ENCODE measurements at regions not wholly inside any gene's neighbourhood (a gene's known extent, or its start where the extent isn't known, plus 50 kb on each side); places are given as distances from the start of the nearest gene placed in this dataset.

DNA sequence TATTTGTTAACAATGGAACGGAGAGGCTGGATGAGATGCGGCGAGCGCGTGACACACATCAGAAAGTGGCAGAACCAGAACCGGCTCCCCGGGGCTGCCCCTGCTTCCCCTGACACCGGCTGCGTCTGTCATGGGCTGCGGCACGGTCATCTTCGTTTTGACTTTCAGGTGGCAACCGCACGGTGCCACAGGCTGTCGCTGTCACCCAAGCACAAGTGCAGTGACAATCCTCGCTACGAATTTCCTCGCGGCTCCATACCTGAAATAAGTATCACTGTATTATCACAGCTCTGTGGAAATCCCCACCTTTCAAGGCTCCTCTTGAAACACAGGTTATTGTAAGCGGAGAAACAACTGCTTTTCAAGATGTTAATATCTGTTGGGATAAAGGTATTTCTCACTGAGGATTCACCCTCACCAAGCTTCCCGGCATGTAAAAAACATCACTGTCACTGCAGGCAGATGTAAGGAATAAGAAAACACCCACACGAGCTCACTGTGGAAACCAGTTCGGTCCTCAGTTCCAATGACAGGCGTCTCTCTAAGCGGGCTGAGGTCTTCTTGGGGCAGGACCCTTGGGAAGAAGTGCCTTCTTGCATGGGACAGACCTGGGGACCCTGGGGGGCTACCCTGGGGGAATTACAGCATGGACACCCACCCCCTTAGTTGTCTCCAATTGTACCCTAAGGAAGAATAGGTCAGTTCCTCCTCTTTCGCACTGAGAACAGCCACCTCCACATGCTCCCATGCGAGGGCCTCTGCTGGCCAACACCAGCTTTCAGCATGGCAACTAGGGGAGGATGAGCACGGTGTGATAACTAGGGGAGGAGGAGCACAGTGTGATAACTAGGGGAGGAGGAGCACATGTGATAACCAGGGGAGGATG is 86.3 kb downstream of the DACT2 start:
- H3K9me3 Mint-ChIP-seq (ENCODE audit: low read depth), result no peaks in the 10 kb centered on the region
- peaks cover 4% of the 10 kb centered on the region for H3K27me3 Mint-ChIP-seq
- H3K4me1 Mint-ChIP-seq (ENCODE audit: low read depth), result no peaks in the 10 kb centered on the region
- no peak overlapping the region for H3K4me3 Mint-ChIP-seq
- no peaks in the 10 kb centered on the region for H3K36me3 Mint-ChIP-seq
- no peak overlapping the region for H3K27ac Mint-ChIP-seq

DNA sequence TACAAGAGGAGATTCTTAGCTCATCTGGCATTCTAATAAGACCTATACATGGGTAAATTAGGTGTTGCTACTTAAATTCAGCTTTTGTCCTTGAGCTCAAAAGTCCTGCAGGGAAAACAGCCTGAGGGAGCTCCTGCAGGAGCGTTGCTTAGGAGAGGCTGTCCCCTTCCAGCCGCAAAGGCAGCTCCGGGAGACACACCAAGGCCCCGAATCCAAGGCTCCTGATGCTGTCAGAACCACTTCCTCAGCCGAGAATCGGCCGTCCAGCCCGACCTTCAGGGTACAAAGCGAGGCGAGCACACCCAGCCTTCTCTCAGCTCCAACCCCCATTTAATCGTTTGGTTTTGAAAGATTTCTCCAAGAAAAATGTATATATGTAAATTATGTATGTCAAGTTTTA is 87.0 kb downstream of the DACT2 start:
- no peaks in the 10 kb centered on the region for H3K9me3 Mint-ChIP-seq (ENCODE audit: low read depth)
- H3K27ac Mint-ChIP-seq, result no peak overlapping the region
- H3K4me1 Mint-ChIP-seq (ENCODE audit: low read depth), result no peaks in the 10 kb centered on the region
- H3K36me3 Mint-ChIP-seq, result no peaks in the 10 kb centered on the region
- peaks cover 5% of the 10 kb centered on the region for H3K27me3 Mint-ChIP-seq
- no peak overlapping the region for H3K4me3 Mint-ChIP-seq

DNA sequence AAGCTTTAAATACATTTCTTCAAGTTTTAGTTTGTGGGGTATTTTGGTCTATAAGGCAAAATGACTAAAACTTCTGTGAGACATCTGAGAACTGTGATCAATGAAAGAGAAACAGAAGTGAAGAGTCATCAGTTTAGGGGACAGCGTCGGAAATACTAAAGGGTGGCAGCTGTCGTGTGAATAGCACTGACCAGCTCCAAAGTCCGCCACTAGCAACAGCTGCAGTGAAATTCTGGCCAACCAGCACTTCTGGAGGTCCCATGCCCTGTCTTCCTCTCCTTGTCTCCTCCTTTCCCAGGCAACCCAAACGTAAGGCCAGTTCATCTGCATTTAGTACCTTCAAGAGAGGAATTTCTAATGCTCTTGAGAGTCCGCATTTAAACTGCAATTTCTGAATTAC is 87.5 kb downstream of the DACT2 start:
- no peak overlapping the region for H3K27ac Mint-ChIP-seq
- H3K4me1 Mint-ChIP-seq (ENCODE audit: low read depth), result no peaks in the 10 kb centered on the region
- no peaks in the 10 kb centered on the region for H3K9me3 Mint-ChIP-seq (ENCODE audit: low read depth)
- H3K4me3 Mint-ChIP-seq, result no peak overlapping the region
- H3K36me3 Mint-ChIP-seq, result no peaks in the 10 kb centered on the region
- H3K27me3 Mint-ChIP-seq, result peaks cover 5% of the 10 kb centered on the region

DNA sequence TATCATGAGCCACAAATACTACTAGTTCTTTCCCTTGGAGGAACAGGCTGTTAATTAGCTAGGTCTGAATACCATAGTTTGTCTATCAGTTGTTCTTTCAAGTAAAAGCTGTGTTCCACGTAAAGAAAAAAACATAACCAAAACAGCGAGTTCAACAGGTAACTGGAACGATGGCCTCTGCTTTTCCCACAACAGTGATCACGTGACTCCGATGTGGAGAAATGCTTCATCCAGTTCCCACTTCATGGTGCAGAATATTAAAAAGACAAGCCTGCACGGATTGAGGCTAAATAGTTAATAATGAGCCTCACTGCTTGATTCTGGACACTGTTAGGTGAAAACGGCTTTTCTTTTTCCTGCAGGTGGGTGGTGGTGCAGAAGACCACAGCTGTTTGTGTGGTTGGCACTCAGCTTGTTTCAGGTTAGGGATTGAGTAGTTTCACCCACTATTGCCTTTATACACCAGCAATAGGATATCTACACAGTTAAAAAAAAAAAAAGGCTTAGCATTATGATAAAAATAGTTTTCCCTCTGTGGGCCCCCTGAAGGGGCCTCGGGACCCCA is 88.1 kb downstream of the DACT2 start:
- no peaks in the 10 kb centered on the region for H3K4me1 Mint-ChIP-seq (ENCODE audit: low read depth)
- peaks cover 9% of the 10 kb centered on the region for H3K27me3 Mint-ChIP-seq
- no peaks in the 10 kb centered on the region for H3K36me3 Mint-ChIP-seq
- H3K4me3 Mint-ChIP-seq, result no peak overlapping the region
- no peak overlapping the region for H3K27ac Mint-ChIP-seq
- H3K9me3 Mint-ChIP-seq (ENCODE audit: low read depth), result no peaks in the 10 kb centered on the region

DNA sequence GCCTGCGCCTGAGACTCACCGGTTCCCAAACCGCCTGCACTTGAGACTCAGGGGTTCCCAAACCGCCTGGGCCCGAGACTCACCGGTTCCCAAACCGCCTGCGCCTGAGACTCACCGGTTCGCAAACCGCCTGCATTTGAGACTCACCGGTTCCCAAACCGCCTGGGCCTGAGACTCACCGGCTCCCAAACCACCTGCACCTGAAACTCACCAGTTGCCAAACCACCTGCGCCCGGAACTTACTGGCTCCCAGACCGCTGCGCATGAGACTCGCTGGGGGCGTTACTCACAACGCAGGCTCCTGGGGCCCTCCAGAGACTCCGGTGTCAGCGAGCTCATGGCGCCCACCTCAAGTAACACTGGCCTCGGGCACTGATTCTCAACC is 90.2 kb downstream of the DACT2 start:
- no peaks in the 10 kb centered on the region for H3K4me1 Mint-ChIP-seq (ENCODE audit: low read depth)
- H3K36me3 Mint-ChIP-seq, result no peaks in the 10 kb centered on the region
- no peak overlapping the region for H3K4me3 Mint-ChIP-seq
- no peak overlapping the region for H3K27ac Mint-ChIP-seq
- H3K27me3 Mint-ChIP-seq, result peaks cover 11% of the 10 kb centered on the region
- no peaks in the 10 kb centered on the region for H3K9me3 Mint-ChIP-seq (ENCODE audit: low read depth)

GRCh38 chr6:168228676-168229367 is 90.8 kb downstream of the DACT2 start:
- Mint-ChIP-seq H3K27me3 (peaks cover 11% of the 10 kb centered on the region), H3K9me3 (ENCODE audit: low read depth) (no peaks in the 10 kb centered on the region), H3K4me3 (no peak overlapping the region), H3K27ac (no peak overlapping the region), H3K4me1 (ENCODE audit: low read depth) (no peaks in the 10 kb centered on the region), H3K36me3 (no peaks in the 10 kb centered on the region)

GRCh38 chr6:168227840-168228239 is 91.7 kb downstream of the DACT2 start:
- H3K36me3 Mint-ChIP-seq, result no peaks in the 10 kb centered on the region
- no peaks in the 10 kb centered on the region for H3K9me3 Mint-ChIP-seq (ENCODE audit: low read depth)
- H3K27me3 Mint-ChIP-seq, result peaks cover 11% of the 10 kb centered on the region
- no peaks in the 10 kb centered on the region for H3K4me1 Mint-ChIP-seq (ENCODE audit: low read depth)
- H3K4me3 Mint-ChIP-seq, result no peak overlapping the region
- no peak overlapping the region for H3K27ac Mint-ChIP-seq

DNA sequence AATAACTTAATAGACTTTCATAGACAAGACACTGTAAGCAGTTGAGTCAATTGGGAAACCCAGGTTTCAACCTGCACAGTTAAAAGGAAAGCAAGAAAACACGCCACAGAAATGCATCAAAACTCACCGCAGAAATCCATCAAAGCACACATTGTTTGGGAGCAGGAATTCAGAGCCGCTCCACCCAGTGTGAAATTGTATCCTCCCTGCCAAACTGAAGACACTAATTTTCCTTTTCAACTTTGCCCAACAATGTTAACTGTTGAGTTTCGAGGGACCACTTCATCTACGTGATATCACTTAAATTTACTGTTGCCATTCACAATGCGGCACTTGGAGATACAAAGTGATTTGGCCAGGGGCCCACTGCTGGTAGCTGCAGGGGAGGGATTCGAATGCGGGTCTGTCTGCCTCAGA is 92.7 kb downstream of the DACT2 start:
- no peaks in the 10 kb centered on the region for H3K36me3 Mint-ChIP-seq
- H3K27ac Mint-ChIP-seq, result no peak overlapping the region
- H3K4me3 Mint-ChIP-seq, result no peak overlapping the region
- H3K4me1 Mint-ChIP-seq (ENCODE audit: low read depth), result no peaks in the 10 kb centered on the region
- peaks cover 11% of the 10 kb centered on the region for H3K27me3 Mint-ChIP-seq
- H3K9me3 Mint-ChIP-seq (ENCODE audit: low read depth), result no peaks in the 10 kb centered on the region

- Mint-ChIP-seq H3K27me3 (peaks cover 11% of the 10 kb centered on the region), H3K4me1 (ENCODE audit: low read depth) (no peaks in the 10 kb centered on the region), H3K36me3 (no peaks in the 10 kb centered on the region), H3K27ac (no peak overlapping the region), H3K4me3 (no peak overlapping the region), H3K9me3 (ENCODE audit: low read depth) (no peaks in the 10 kb centered on the region)
These were observed 93.4 kb downstream of the DACT2 start for GRCh38 chr6:168226061-168226752.

DNA sequence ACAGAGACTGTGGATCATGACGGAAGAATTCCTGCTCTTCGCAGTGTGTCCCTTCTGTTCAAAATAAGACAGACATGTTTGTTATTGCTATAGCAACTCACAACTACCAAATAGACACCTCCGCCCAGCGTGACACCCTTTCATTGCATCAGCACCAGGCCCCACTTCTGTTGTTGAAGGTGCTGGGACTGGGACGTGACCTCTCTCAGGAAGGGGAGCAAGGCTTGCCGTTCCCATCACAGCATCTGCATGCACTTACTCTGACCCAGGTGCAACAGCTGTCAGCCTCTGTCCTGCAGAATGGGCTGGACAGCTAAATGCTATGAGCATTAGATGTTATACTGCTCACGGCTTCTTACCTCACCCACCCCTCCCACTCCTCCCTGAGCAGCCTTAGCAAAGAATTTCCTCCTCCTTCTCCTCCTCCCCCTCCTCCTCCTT is 94.1 kb downstream of the DACT2 start:
- no peak overlapping the region for H3K27ac Mint-ChIP-seq
- no peak overlapping the region for H3K4me3 Mint-ChIP-seq
- no peaks in the 10 kb centered on the region for H3K36me3 Mint-ChIP-seq
- H3K27me3 Mint-ChIP-seq, result peaks cover 11% of the 10 kb centered on the region
- peaks cover 2% of the 10 kb centered on the region for H3K4me1 Mint-ChIP-seq (ENCODE audit: low read depth)
- no peaks in the 10 kb centered on the region for H3K9me3 Mint-ChIP-seq (ENCODE audit: low read depth)

DNA sequence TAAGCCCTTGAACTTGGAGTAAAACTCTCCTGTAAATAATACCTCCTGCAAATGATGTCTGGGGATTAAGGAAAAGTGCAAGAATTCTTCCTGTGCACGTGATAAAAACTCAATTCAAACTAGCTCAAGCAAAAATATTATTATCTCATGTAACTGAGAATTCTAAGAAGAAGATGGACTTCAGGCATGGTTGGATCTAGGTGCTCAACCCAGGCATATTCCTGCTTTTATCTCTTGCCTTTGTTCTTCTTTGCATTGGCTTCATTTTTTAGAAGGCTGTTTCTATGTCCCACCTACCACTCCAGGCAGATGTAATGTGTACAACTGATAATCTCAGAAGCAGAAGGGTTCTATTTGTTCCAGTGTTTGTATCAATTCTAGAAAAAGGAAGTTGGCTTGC is 95.8 kb downstream of the DACT2 start:
- Mint-ChIP-seq H3K4me1 (ENCODE audit: low read depth) (peaks cover 2% of the 10 kb centered on the region), H3K27me3 (peaks cover 10% of the 10 kb centered on the region), H3K36me3 (no peaks in the 10 kb centered on the region), H3K4me3 (no peak overlapping the region), H3K27ac (no peak overlapping the region), H3K9me3 (ENCODE audit: low read depth) (no peaks in the 10 kb centered on the region)

DNA sequence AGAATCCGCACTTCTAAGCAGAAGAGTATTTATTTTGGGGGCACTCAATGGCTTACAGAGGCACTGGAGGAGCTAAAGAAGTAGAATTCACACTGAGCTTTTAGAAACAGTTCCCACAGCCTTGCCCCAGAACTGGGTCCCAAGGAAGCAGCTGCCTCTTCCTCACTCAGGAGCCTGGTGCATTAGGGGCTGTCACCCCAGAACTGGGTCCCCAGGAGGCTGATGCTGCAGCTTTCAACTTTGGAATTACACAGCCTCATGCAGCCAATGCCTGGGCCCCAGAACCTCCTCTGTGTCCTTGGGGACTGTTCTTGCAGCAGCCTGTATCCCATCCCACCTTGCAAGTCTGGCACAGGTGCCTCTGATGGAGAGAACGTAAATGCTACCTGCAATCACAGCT is 96.4 kb downstream of the DACT2 start:
- H3K4me3 Mint-ChIP-seq, result no peak overlapping the region
- no peaks in the 10 kb centered on the region for H3K36me3 Mint-ChIP-seq
- peaks cover 7% of the 10 kb centered on the region for H3K27me3 Mint-ChIP-seq
- peaks cover 2% of the 10 kb centered on the region for H3K4me1 Mint-ChIP-seq (ENCODE audit: low read depth)
- no peak overlapping the region for H3K27ac Mint-ChIP-seq
- H3K9me3 Mint-ChIP-seq (ENCODE audit: low read depth), result no peaks in the 10 kb centered on the region

DNA sequence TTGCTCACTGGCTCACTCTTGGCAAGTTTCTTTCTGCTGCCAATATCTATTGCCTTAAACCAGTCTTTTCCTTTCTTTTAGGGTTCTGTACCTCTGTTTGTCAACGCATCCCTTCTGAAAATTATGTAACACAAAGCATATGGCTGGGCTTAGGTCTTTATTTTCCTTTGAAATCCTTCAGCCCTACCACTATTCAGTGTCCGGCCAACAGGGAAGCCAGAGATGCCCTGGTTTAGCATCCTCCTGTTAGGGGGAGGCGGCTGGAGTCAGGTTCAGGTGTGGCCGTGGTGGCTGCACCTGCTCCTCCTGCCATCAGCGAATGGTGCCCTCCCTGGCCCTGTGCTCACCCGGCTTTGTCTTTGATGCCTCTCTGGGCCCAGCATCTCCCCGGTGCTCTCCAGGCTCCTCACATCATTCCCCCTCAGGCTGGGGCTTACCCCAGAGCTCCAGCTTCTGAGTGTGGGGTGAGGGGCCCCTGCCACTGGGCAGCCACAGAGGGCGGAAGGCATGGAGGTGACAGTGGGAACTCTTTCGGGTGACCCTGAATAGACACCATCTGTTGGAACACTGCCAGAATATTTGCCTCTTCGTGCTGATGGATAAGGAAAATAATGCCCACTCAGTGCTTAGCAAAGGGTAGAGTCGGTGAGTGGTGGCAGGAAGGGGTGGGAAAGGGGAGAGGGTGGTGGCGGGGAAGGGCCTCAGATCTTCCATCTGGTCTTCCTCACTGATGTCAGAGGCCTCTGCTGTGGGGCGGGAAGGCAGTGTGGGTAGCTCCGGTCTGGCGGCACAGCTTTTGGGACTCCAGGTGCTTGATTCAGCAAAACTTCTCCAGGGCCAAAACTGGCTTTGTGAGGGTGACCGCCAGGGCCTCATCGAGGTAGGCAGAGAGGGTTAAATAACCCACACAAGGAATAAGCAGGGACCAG is 97.2 kb downstream of the DACT2 start:
- Mint-ChIP-seq H3K27me3 (peaks cover 6% of the 10 kb centered on the region), H3K36me3 (no peaks in the 10 kb centered on the region), H3K4me3 (no peak overlapping the region), H3K27ac (no peak overlapping the region), H3K4me1 (ENCODE audit: low read depth) (peaks cover 2% of the 10 kb centered on the region), H3K9me3 (ENCODE audit: low read depth) (no peaks in the 10 kb centered on the region)

DNA sequence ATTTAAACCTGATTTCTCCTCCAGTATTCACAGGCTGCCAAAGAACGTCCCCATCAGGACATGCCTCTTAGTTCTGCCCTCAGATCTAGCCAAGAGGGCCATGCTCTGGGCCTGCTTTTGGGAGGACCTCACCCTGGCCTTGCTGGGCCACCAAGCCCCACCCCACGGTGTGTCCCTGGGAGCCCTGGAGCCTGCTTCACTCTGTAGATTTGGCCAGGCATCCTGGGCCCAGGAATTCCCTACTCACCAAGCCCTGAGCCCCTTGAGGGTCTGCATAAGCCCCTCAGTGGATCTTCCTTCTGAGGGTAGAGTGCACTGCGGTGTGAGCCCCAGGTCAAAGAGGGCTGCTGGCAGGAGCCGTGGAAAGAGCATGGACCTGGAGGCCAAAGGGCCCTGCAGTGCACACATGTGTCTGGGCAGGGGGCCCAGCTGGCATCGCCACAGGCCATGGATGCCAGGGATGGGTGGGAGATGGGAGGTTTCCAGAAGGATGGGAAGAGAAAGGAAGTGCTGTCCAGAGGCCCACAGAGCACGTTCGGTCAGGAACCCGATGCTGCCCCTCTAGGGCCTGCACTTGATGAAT is 98.0 kb downstream of the DACT2 start:
- Mint-ChIP-seq H3K27me3 (peaks cover 2% of the 10 kb centered on the region), H3K4me3 (no peak overlapping the region), H3K4me1 (ENCODE audit: low read depth) (peaks cover 2% of the 10 kb centered on the region), H3K9me3 (ENCODE audit: low read depth) (no peaks in the 10 kb centered on the region), H3K36me3 (no peaks in the 10 kb centered on the region), H3K27ac (no peak overlapping the region)
